ENCODE measurements at regions not wholly inside any gene's neighbourhood (a gene's known extent, or its start where the extent isn't known, plus 50 kb on each side); places are given as distances from the start of the nearest gene placed in this dataset.

- H3K4me3 ChIP-seq (IDR thresholded peaks at IDR 0.05; ENCODE audit: insufficient read depth, low read depth, low read length) = no peak overlapping the region
- no peak overlapping the region for H3K9ac ChIP-seq
- no peaks in the 10 kb centered on the region for H4K20me1 ChIP-seq (ENCODE audit: insufficient read depth)
- H3K27ac ChIP-seq = no peak overlapping the region
- no peak overlapping the region for H3K4me2 ChIP-seq
- H2AFZ ChIP-seq (ENCODE audit: low read depth) = no peak overlapping the region
- no peaks in the 10 kb centered on the region for H3K79me2 ChIP-seq (ENCODE audit: insufficient read depth, low read depth)
- H3K27me3 ChIP-seq (ENCODE audit: insufficient read depth, low read depth) = no peaks in the 10 kb centered on the region
- no peak for TF ChIP-seq CTCF (conservative IDR thresholded peaks at IDR 0.05; ENCODE audit: low read depth, low read length)
- no peaks in the 10 kb centered on the region for H3K4me1 ChIP-seq (ENCODE audit: low read depth, poor library complexity, severe bottlenecking)
- no peaks in the 10 kb centered on the region for H3K36me3 ChIP-seq (ENCODE audit: insufficient read depth)
Measured at GRCh38 chr12:97216848-97217247, 245.8 kb upstream of the RMST start.

GRCh38 chr12:97222391-97222790, 240.2 kb upstream of the RMST start:
- H3K27ac ChIP-seq = no peak overlapping the region
- no peak for TF ChIP-seq CTCF (conservative IDR thresholded peaks at IDR 0.05; ENCODE audit: low read depth, low read length)
- H3K4me3 ChIP-seq (IDR thresholded peaks at IDR 0.05; ENCODE audit: insufficient read depth, low read depth, low read length) = no peak overlapping the region
- H3K4me1 ChIP-seq (ENCODE audit: low read depth, poor library complexity, severe bottlenecking) = peaks cover 3% of the 10 kb centered on the region
- no peak overlapping the region for H2AFZ ChIP-seq (ENCODE audit: low read depth)
- H3K79me2 ChIP-seq (ENCODE audit: insufficient read depth, low read depth) = no peaks in the 10 kb centered on the region
- no peaks in the 10 kb centered on the region for H4K20me1 ChIP-seq (ENCODE audit: insufficient read depth)
- no peak overlapping the region for H3K9ac ChIP-seq
- H3K4me2 ChIP-seq = no peak overlapping the region
- H3K27me3 ChIP-seq (ENCODE audit: insufficient read depth, low read depth) = no peaks in the 10 kb centered on the region
- H3K36me3 ChIP-seq (ENCODE audit: insufficient read depth) = no peaks in the 10 kb centered on the region

- TF ChIP-seq CTCF (conservative IDR thresholded peaks at IDR 0.05; ENCODE audit: low read depth, low read length) = no peak
- no peak overlapping the region for H3K27ac ChIP-seq
- no peaks in the 10 kb centered on the region for H3K27me3 ChIP-seq (ENCODE audit: insufficient read depth, low read depth)
- H4K20me1 ChIP-seq (ENCODE audit: insufficient read depth) = no peaks in the 10 kb centered on the region
- H3K79me2 ChIP-seq (ENCODE audit: insufficient read depth, low read depth) = no peaks in the 10 kb centered on the region
- no peak overlapping the region for H3K9ac ChIP-seq
- no peaks in the 10 kb centered on the region for H3K36me3 ChIP-seq (ENCODE audit: insufficient read depth)
- H3K4me3 ChIP-seq (IDR thresholded peaks at IDR 0.05; ENCODE audit: insufficient read depth, low read depth, low read length) = no peak overlapping the region
- no peak overlapping the region for H2AFZ ChIP-seq (ENCODE audit: low read depth)
- peaks cover 3% of the 10 kb centered on the region for H3K4me1 ChIP-seq (ENCODE audit: low read depth, poor library complexity, severe bottlenecking)
- no peak overlapping the region for H3K4me2 ChIP-seq
Measured at GRCh38 chr12:97223419-97223818, 239.2 kb upstream of the RMST start.

- no peaks in the 10 kb centered on the region for H4K20me1 ChIP-seq (ENCODE audit: insufficient read depth)
- TF ChIP-seq CTCF (conservative IDR thresholded peaks at IDR 0.05; ENCODE audit: low read depth, low read length) = no peak
- no peaks in the 10 kb centered on the region for H3K36me3 ChIP-seq (ENCODE audit: insufficient read depth)
- H3K27me3 ChIP-seq (ENCODE audit: insufficient read depth, low read depth) = no peaks in the 10 kb centered on the region
- no peak overlapping the region for H3K27ac ChIP-seq
- H3K79me2 ChIP-seq (ENCODE audit: insufficient read depth, low read depth) = no peaks in the 10 kb centered on the region
- no peak overlapping the region for H3K4me3 ChIP-seq (IDR thresholded peaks at IDR 0.05; ENCODE audit: insufficient read depth, low read depth, low read length)
- no peak overlapping the region for H3K9ac ChIP-seq
- no peaks in the 10 kb centered on the region for H3K4me1 ChIP-seq (ENCODE audit: low read depth, poor library complexity, severe bottlenecking)
- no peak overlapping the region for H3K4me2 ChIP-seq
- H2AFZ ChIP-seq (ENCODE audit: low read depth) = no peak overlapping the region
Measured at GRCh38 chr12:97229004-97229403, 233.6 kb upstream of the RMST start.

- Histone ChIP-seq H3K4me1 (ENCODE audit: low read depth, poor library complexity, severe bottlenecking) (no peaks in the 10 kb centered on the region), H3K27ac (no peak overlapping the region), H3K79me2 (ENCODE audit: insufficient read depth, low read depth) (no peaks in the 10 kb centered on the region), H3K27me3 (ENCODE audit: insufficient read depth, low read depth) (no peaks in the 10 kb centered on the region), H3K9ac (no peak overlapping the region), H2AFZ (ENCODE audit: low read depth) (no peak overlapping the region), H3K4me2 (no peak overlapping the region), H4K20me1 (ENCODE audit: insufficient read depth) (no peaks in the 10 kb centered on the region), H3K4me3 (IDR thresholded peaks at IDR 0.05; ENCODE audit: insufficient read depth, low read depth, low read length) (no peak overlapping the region), H3K36me3 (ENCODE audit: insufficient read depth) (no peaks in the 10 kb centered on the region)
- no peak for TF ChIP-seq CTCF (conservative IDR thresholded peaks at IDR 0.05; ENCODE audit: low read depth, low read length)
Measured at GRCh38 chr12:97235102-97235501, 227.5 kb upstream of the RMST start.
